Activated B cell treated with CpG ODN at 0.5 μM for 24 hours (primary cell): ENCODE measurements at regions not wholly inside any gene's neighbourhood (a gene's known extent, or its start where the extent isn't known, plus 50 kb on each side); places are given as distances from the start of the nearest gene placed in this dataset.
"Not testable (repeated sequence)": the region's sequence is repeated elsewhere in the genome, so short reads cannot be mapped to it uniquely, and the experiment has no call there.

Experiments
- ATAC-seq: fragments of 200-7000 bp; cut with Tn5 transposase; one replicate; pipeline ENCODE4 v1.10.0; 2021; ENCODE audit warnings: low read depth, mild to moderate bottlenecking, moderate library complexity
- CTCF ChIA-PET: fragments of 350-600 bp; sonication (Branson Sonifier 250); formaldehyde crosslinking; loops from one replicate; lab custom pipeline; 2021; ENCODE audit warnings: antibody characterized with exemption; lab: Charles Lee
- POLR2A ChIA-PET: fragments of 350-600 bp; sonication (Branson Sonifier 250); formaldehyde crosslinking; loops from one replicate; lab custom pipeline; 2021; ENCODE audit warnings: antibody characterized with exemption; lab: Charles Lee
- DNase-seq: peaks from one replicate; pipeline ENCODE4 v3.0.0; 2022
- H3K27ac Mint-ChIP-seq: one replicate; pipeline ENCODE4 v1.8.0; 2020; ENCODE audit warnings: mixed read lengths
- H3K27me3 Mint-ChIP-seq: one replicate; pipeline ENCODE4 v1.8.0; 2021; ENCODE audit warnings: mixed read lengths
- H3K36me3 Mint-ChIP-seq: one replicate; pipeline ENCODE4 v1.8.0; 2021; ENCODE audit warnings: low read depth, mixed read lengths
- H3K4me1 Mint-ChIP-seq: one replicate; pipeline ENCODE4 v1.8.0; 2021; ENCODE audit warnings: mixed read lengths
- H3K4me3 Mint-ChIP-seq: one replicate; pipeline ENCODE4 v1.8.0; 2020; ENCODE audit warnings: mild to moderate bottlenecking, mixed read lengths
- H3K9me3 Mint-ChIP-seq: one replicate; pipeline ENCODE4 v1.8.0; 2020; ENCODE audit warnings: mixed read lengths
- intact Hi-C: fragments of 100-400 bp; cut with micrococcal nuclease; formaldehyde crosslinking; loops from one replicate; pipeline ENCODE4 v1.15.1; 2024
- TF ChIP-seq, protein P1 (sequence below): fragments of 200-600 bp; IDR thresholded peaks from one replicate; pipeline ENCODE4 v1.8.0; 2022; ENCODE audit warnings: antibody characterized with exemption, mild to moderate bottlenecking

DNA sequence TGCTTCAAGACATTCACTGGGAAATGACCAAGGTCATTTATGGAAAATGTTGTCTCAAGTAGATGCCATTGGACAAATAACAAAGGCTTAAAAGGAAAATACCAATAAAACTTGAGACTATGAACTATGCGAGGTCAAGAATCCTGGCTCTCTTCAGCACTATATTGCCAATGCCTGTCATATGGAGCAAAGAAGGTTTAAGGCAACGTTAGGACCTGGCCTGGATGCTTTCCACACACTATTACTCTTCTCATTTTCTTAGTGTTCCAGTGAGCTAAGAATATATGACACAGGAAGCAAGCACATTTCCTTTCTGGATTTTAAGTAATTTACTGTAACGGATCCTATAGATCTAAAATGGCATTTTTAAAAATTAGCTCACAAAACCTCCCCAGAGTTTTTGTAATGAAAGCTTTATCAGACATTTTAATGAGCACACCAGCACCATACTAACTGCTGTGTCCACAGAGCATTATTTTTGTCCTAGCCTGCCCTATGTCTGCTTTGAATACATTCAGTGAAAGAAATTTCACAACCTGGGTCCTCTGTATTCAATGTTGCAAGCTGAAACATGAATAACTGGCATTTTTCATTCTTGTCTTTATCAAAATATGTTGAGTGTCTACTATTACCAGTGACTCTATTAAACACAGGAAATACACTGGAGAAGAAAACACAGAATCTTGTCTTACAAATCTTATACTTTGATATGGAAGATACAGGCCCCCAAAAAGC lies 315.6 kb downstream of the CETN3 start:
- Mint-ChIP-seq H3K27ac (no peak overlapping the region), H3K4me1 (no peaks in the 10 kb centered on the region), H3K27me3 (no peaks in the 10 kb centered on the region), H3K4me3 (no peak overlapping the region), H3K36me3 (no peaks in the 10 kb centered on the region), H3K9me3 (peaks cover 9% of the 10 kb centered on the region)
- TF ChIP-seq, protein P1, sequence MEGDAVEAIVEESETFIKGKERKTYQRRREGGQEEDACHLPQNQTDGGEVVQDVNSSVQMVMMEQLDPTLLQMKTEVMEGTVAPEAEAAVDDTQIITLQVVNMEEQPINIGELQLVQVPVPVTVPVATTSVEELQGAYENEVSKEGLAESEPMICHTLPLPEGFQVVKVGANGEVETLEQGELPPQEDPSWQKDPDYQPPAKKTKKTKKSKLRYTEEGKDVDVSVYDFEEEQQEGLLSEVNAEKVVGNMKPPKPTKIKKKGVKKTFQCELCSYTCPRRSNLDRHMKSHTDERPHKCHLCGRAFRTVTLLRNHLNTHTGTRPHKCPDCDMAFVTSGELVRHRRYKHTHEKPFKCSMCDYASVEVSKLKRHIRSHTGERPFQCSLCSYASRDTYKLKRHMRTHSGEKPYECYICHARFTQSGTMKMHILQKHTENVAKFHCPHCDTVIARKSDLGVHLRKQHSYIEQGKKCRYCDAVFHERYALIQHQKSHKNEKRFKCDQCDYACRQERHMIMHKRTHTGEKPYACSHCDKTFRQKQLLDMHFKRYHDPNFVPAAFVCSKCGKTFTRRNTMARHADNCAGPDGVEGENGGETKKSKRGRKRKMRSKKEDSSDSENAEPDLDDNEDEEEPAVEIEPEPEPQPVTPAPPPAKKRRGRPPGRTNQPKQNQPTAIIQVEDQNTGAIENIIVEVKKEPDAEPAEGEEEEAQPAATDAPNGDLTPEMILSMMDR: no peak
- intact Hi-C loops: no loop called here
- CTCF ChIA-PET: no interaction called here
- DNase-seq (no peak), ATAC-seq (no peak)
- POLR2A ChIA-PET: no interaction called here

DNA sequence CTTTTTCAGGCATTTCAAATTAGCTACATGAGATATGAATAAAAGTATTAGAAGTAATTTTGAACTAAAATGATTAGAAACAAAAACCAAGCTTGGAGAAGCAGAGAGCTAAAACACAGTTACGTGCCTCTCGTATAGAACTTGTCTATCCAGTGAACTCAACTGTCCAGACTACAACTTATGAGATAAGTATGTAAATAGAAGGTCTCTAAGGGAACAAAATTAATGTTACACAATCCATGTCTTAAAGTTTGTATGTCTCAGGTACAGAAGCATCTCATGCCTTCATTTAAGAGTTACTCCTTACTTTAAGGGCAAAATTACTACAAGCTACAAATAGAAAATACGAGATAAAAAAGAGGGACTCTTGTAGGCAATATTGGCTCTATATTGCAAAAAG lies 316.8 kb downstream of the CETN3 start:
- Mint-ChIP-seq H3K4me3 (no peak overlapping the region), H3K36me3 (no peaks in the 10 kb centered on the region), H3K27me3 (no peaks in the 10 kb centered on the region), H3K9me3 (peaks cover 16% of the 10 kb centered on the region), H3K4me1 (no peaks in the 10 kb centered on the region), H3K27ac (no peak overlapping the region)
- ATAC-seq (no peak), DNase-seq (no peak)
- TF ChIP-seq, protein P1: no peak
- ChIA-PET CTCF (no interaction called here), POLR2A (no interaction called here)
- intact Hi-C loops: no loop called here

DNA sequence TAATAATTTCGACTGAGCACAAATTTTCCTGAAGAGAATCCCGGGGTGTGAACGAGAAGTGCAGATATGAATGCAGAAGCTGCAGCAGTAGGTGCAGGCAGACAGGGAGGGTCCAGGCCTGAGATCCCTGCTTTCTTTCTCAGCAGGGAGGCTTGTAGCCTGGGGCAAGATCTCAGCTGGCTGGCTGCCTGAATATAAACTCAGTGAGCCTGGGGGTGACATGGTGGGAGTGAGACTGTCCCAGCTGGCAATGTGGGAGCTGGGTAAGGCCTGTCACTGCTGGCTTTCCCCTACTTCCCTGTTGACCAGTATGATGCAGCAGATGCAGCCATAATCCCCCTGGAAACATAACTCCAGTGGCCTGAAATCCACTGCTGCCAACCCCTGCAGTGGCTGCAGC lies 325.2 kb downstream of the CETN3 start:
- TF ChIP-seq, protein P1: no peak
- intact Hi-C loops: no loop called here
- POLR2A ChIA-PET: no interaction called here

DNA sequence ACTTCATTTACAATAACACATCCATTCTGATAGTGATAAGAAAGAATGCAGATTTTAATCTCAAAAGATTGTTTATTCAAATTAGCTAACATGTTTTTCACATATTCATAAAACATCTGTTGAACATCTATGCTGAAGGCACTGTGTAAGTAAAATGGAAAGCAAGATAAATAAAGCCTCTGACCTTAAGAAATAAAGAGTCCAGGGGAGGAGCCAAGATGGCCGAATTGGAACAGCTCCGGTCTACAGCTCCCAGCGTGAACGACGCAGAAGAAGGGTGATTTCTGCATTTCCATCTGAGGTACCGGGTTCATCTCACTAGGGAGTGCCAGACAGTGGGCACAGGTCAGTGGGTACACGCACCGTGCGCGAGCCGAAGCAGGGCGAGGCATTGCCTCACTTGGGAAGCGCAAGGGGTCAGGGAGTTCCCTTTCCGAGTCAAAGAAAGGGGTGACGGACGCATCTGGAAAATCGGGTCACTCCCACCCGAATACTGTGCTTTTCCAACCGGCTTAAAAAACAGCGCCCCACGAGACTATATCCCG lies 336.5 kb downstream of the CETN3 start:
- intact Hi-C loops, H3K36me3 Mint-ChIP-seq, H3K27ac Mint-ChIP-seq, H3K27me3 Mint-ChIP-seq, H3K4me3 Mint-ChIP-seq, POLR2A ChIA-PET, DNase-seq, CTCF ChIA-PET, H3K4me1 Mint-ChIP-seq, H3K9me3 Mint-ChIP-seq, ATAC-seq: not testable (repeated sequence)

More for the DNA sequence above, 325.2 kb downstream of the CETN3 start:
- no peaks in the 10 kb centered on the region for H3K27me3 Mint-ChIP-seq
- no peak overlapping the region for H3K4me3 Mint-ChIP-seq
- H3K9me3 Mint-ChIP-seq: peaks cover 15% of the 10 kb centered on the region
- H3K27ac Mint-ChIP-seq: no peak overlapping the region
- H3K36me3 Mint-ChIP-seq: no peaks in the 10 kb centered on the region
- peaks cover 2% of the 10 kb centered on the region for H3K4me1 Mint-ChIP-seq
- DNase-seq: no peak
- CTCF ChIA-PET: no interaction called here
- ATAC-seq: no peak

DNA sequence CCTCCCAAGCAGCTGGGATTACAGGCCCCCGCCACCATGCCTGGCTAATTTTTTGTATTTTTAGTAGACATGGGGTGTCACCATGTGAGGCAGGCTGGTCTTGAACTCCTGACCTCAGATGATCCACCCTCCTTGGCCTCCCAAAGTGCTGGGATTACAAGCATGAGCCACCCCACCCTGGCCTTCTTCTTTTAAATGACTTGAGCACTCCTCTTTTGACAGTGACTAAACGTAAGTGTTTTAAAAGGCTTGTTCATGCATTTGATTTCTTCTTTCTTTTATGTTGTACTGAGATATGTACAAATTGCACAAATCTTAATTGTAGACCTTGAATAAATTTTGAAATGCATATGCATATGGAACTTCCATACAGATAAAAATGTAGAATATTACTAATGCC lies 337.9 kb downstream of the CETN3 start:
- DNase-seq: no peak
- intact Hi-C loops: no loop called here
- POLR2A ChIA-PET: no interaction called here
- ATAC-seq: no peak
- TF ChIP-seq, protein P1: no peak
- no peak overlapping the region for H3K4me3 Mint-ChIP-seq
- no peaks in the 10 kb centered on the region for H3K27me3 Mint-ChIP-seq
- H3K36me3 Mint-ChIP-seq: no peaks in the 10 kb centered on the region
- CTCF ChIA-PET: no interaction called here
- H3K27ac Mint-ChIP-seq: no peak overlapping the region
- no peaks in the 10 kb centered on the region for H3K4me1 Mint-ChIP-seq
- H3K9me3 Mint-ChIP-seq: no peaks in the 10 kb centered on the region
